ENCODE measurements at regions not wholly inside any gene's neighbourhood (a gene's known extent, or its start where the extent isn't known, plus 50 kb on each side); places are given as distances from the start of the nearest gene placed in this dataset.
A peak's percentile ranks its signal among the peaks of the same experiment; 100 is the strongest.
"Not testable (repeated sequence)": the region's sequence is repeated elsewhere in the genome, so short reads cannot be mapped to it uniquely, and the experiment has no call there.

DNA sequence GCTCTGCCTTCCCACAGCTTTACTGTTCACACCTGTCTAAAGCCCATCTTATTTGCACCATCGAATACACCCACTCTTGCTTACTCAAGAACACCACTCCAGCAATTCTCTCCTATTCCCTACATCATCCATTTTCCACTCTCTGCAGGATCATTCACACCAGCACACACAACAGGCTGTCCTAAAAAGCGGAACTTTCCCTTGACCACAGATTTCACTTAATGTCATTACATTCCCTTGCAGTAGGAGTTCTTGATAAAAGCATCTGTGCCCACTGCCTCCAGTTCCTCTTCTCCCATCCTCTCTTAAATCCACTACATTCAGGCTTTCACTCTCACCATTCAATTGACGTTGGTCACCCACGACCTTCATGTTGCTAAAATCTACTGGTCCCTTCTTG lies 103.0 kb upstream of the PABPC3 start:
- CTCF ChIA-PET; H3K27me3 ChIP-seq (ENCODE audit: control insufficient read depth in 2 of 2, insufficient read depth in 2 of 2, low read length in 2 of 2); H3K4me1 ChIP-seq (ENCODE audit: control insufficient read depth in 2 of 2, insufficient read depth in 2 of 2, low read length in 2 of 2); H3K9me3 Mint-ChIP-seq; H3K9me3 ChIP-seq (ENCODE audit: control insufficient read depth in 2 of 3, low read length in 3 of 3); POLR2A ChIA-PET; H3K4me3 ChIP-seq (ENCODE audit: low read length); DNase-seq; ATAC-seq; H3K27ac ChIP-seq (ENCODE audit: low read depth, low read length); H3K4me3 Mint-ChIP-seq; H3K4me1 Mint-ChIP-seq; intact Hi-C loops (cut with micrococcal nuclease); H3K27ac Mint-ChIP-seq; H3K36me3 ChIP-seq (ENCODE audit: control insufficient read depth in 2 of 3, insufficient read depth in 3 of 3, low read length in 3 of 3); H3K36me3 Mint-ChIP-seq: not testable (repeated sequence)
- H3K27me3 Mint-ChIP-seq = peaks cover 25 to 39% (median 37%) of the 10 kb centered on the region in 5 donors

DNA sequence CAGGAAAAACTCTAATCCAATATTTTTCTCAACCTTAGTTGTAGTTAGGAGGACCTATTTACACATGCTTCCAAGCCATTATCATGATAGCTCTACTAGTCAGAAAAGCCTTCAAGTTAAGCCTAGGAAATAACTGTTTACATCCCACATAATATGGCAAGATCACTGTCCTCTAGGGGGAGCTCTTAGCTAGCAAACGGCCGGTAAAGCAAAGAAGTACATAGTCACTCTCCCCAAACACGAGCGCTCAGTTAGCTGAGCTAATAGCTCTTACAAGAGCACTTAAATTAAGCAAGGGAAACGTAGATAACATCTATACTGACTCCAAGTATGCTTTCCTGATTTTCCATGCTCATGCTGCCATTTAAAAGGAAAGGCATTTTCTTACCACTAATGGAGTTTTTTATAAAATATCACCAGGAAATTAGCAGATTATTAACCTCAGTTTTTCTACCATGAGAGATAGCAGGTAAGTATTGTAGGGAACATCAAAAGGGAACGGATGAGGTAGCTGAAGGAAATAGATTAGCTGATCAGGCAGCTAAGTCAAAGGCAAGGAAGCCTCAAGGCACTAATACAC lies 100.6 kb upstream of the PABPC3 start:
- Histone ChIP-seq H3K27me3 (ENCODE audit: control insufficient read depth in 2 of 2, insufficient read depth in 2 of 2, low read length in 2 of 2) (no peaks in the 10 kb centered on the region), H3K9me3 (ENCODE audit: control insufficient read depth in 2 of 3, low read length in 3 of 3) (no peaks in the 10 kb centered on the region), H3K27ac (ENCODE audit: low read depth, low read length) (no peak overlapping the region), H3K4me1 (ENCODE audit: control insufficient read depth in 2 of 2, insufficient read depth in 2 of 2, low read length in 2 of 2) (no peaks in the 10 kb centered on the region), H3K36me3 (ENCODE audit: control insufficient read depth in 2 of 3, insufficient read depth in 3 of 3, low read length in 3 of 3) (no peaks in the 10 kb centered on the region), H3K4me3 (ENCODE audit: low read length) (no peak overlapping the region)
- ChIA-PET POLR2A (no interaction called here), CTCF (interaction anchor here (0.8 to 1.5 kb wide), 6 partner anchors 9 to 119 kb away, joined by 3 to 6 read pairs (median 4); no protein-coding TSS in a partner anchor)
- no peaks in the 10 kb centered on the region for H3K9me3 Mint-ChIP-seq
- intact Hi-C loops (cut with micrococcal nuclease) = loop anchor here (1.0 to 5.0 kb wide), 7 partner anchors 8 to 415 kb away; partner anchors contain the start of gene ATP12A (in 1 of the 2)
- H3K27me3 Mint-ChIP-seq = peaks cover 26 to 44% (median 29%) of the 10 kb centered on the region in 5 donors
- ATAC-seq (peak; percentile 75), DNase-seq (peak in 8 of 9 donors; percentile 23 to 67 (median 56))
- H3K36me3 Mint-ChIP-seq = peaks cover 0 to 3% (median 0%) of the 10 kb centered on the region in 5 donors
- peaks cover 0 to 6% (median 5%) of the 10 kb centered on the region in 7 donors for H3K4me1 Mint-ChIP-seq
- H3K27ac Mint-ChIP-seq = peak overlapping the region in 1 of 9 donors; percentile 18
- H3K4me3 Mint-ChIP-seq = peak overlapping the region in 2 of 10 donors; percentile 0 to 24

DNA sequence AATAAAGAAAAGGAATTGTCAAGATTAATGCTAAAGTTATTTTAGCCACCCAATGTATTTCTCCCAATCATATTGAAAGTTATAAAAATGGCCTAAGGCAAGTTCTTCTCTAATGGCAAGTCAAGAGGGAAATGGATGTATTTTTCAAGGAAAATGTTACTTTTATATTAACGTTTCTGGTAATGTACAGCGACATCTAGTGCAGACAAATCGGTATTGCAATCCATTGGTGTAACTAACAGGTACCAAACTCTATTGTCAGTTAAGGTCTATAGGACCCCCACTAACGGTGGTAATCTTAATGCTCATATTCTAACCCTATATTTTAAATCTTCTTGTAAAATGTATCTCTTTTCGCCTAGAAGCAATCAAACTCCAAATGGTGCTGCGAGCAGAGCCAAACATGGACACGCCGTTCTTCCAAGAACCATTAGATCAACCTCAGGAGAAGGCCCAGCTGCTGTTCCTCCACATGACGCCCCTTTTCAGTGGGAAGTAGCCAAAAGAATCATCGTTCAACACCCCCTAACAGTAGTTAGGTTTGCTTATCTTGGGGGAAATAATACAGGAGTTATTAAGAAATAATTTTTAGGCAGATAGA lies 98.5 kb upstream of the PABPC3 start:
- no peak overlapping the region for H3K27ac ChIP-seq (ENCODE audit: low read depth, low read length)
- H3K4me1 ChIP-seq (ENCODE audit: control insufficient read depth in 2 of 2, insufficient read depth in 2 of 2, low read length in 2 of 2) = no peaks in the 10 kb centered on the region
- peaks cover 0 to 6% (median 5%) of the 10 kb centered on the region in 7 donors for H3K4me1 Mint-ChIP-seq
- H3K4me3 Mint-ChIP-seq = no peak overlapping the region
- ChIA-PET CTCF (no interaction called here), POLR2A (no interaction called here)
- no peak for ATAC-seq
- H3K27me3 Mint-ChIP-seq = peaks cover 33 to 46% (median 34%) of the 10 kb centered on the region in 5 donors
- no peak overlapping the region for H3K4me3 ChIP-seq (ENCODE audit: low read length)
- H3K36me3 Mint-ChIP-seq = peaks cover 0 to 3% (median 0%) of the 10 kb centered on the region in 5 donors
- DNase-seq = peak in 3 of 9 donors; percentile 12 to 29 (median 27)
- no peaks in the 10 kb centered on the region for H3K27me3 ChIP-seq (ENCODE audit: control insufficient read depth in 2 of 2, insufficient read depth in 2 of 2, low read length in 2 of 2)
- H3K9me3 ChIP-seq (ENCODE audit: control insufficient read depth in 2 of 3, low read length in 3 of 3) = no peaks in the 10 kb centered on the region
- no peak overlapping the region for H3K27ac Mint-ChIP-seq
- H3K9me3 Mint-ChIP-seq = no peaks in the 10 kb centered on the region
- intact Hi-C loops (cut with micrococcal nuclease) = loop anchor here (1.0 to 5.0 kb wide), 3 partner anchors 115 to 315 kb away; partner anchors contain the start of gene ATP12A (in 1 of the 2)
- H3K36me3 ChIP-seq (ENCODE audit: control insufficient read depth in 2 of 3, insufficient read depth in 3 of 3, low read length in 3 of 3) = no peaks in the 10 kb centered on the region

DNA sequence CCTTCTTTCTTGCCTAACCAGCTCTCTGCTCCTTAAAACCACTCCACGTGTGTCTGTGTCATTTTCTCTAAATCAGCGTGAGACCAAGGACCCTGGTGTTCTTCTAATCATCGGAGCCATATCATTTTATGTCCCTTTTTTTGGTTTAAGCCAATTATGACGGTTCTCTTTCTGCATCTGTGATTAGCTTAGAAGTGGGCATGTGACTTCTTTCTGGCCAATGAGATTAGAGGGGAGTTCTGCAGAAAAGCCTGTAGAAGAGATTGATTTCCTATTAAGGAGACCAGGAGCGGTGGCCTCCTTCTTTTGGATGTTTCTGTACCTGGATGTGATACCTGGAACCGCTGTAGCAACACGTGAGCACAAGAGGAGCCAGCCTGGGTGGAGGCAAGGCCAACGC lies 97.5 kb upstream of the PABPC3 start:
- H3K27me3 ChIP-seq (ENCODE audit: control insufficient read depth in 2 of 2, insufficient read depth in 2 of 2, low read length in 2 of 2) = no peaks in the 10 kb centered on the region
- H3K27ac Mint-ChIP-seq = no peak overlapping the region
- peaks cover 0 to 6% (median 5%) of the 10 kb centered on the region in 7 donors for H3K4me1 Mint-ChIP-seq
- no peak overlapping the region for H3K4me3 Mint-ChIP-seq
- H3K4me3 ChIP-seq (ENCODE audit: low read length) = no peak overlapping the region
- no peaks in the 10 kb centered on the region for H3K36me3 ChIP-seq (ENCODE audit: control insufficient read depth in 2 of 3, insufficient read depth in 3 of 3, low read length in 3 of 3)
- no peaks in the 10 kb centered on the region for H3K9me3 Mint-ChIP-seq
- CTCF ChIA-PET = no interaction called here
- H3K4me1 ChIP-seq (ENCODE audit: control insufficient read depth in 2 of 2, insufficient read depth in 2 of 2, low read length in 2 of 2) = no peaks in the 10 kb centered on the region
- intact Hi-C loops (cut with micrococcal nuclease) = loop anchor here (5.0 kb wide), 2 partner anchors 114 to 316 kb away; partner anchors contain the start of gene ATP12A (in 1 of the 2)
- no peak for ATAC-seq
- POLR2A ChIA-PET = no interaction called here
- peaks cover 0 to 3% (median 0%) of the 10 kb centered on the region in 5 donors for H3K36me3 Mint-ChIP-seq
- DNase-seq = no peak
- no peak overlapping the region for H3K27ac ChIP-seq (ENCODE audit: low read depth, low read length)
- no peaks in the 10 kb centered on the region for H3K9me3 ChIP-seq (ENCODE audit: control insufficient read depth in 2 of 3, low read length in 3 of 3)
- peaks cover 39 to 55% (median 42%) of the 10 kb centered on the region in 5 donors for H3K27me3 Mint-ChIP-seq

DNA sequence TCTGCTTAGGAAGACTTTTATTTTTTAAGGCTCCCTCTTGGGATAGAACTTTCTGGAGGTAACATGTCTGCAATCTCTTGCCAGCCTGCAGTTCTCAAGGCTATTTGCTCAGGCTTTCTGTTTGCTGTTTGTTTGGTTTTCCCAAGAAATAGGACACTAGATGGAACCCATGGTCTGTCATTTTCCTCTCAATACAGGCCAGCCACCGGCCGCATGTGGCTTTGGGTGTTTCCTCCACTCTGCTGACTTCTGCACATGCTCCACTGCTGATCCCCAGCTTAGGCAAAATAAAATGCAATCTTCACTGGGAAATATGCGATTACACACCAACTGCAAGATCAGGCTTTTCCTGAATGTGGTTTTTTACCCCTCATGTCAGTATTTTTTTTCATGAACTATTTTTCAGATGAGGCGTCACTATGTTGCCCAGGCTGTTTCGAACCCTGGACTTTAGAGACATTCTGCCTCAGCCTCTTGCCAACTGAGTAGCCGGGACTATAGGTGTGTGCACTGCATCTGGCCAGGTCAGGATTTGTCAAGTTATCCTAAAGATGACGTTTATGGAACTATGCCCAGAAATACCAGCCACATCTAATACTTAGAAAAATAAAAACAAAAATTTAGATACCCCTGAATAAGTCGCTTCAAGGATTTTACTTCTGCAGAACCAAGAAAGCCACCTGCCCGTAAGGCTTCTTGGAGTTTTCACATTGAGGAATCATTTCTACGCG lies 94.3 kb upstream of the PABPC3 start:
- Histone ChIP-seq H3K9me3 (ENCODE audit: control insufficient read depth in 2 of 3, low read length in 3 of 3) (no peaks in the 10 kb centered on the region), H3K36me3 (ENCODE audit: control insufficient read depth in 2 of 3, insufficient read depth in 3 of 3, low read length in 3 of 3) (no peaks in the 10 kb centered on the region), H3K27ac (ENCODE audit: low read depth, low read length) (no peak overlapping the region), H3K27me3 (ENCODE audit: control insufficient read depth in 2 of 2, insufficient read depth in 2 of 2, low read length in 2 of 2) (no peaks in the 10 kb centered on the region), H3K4me3 (ENCODE audit: low read length) (no peak overlapping the region), H3K4me1 (ENCODE audit: control insufficient read depth in 2 of 2, insufficient read depth in 2 of 2, low read length in 2 of 2) (no peaks in the 10 kb centered on the region)
- H3K27ac Mint-ChIP-seq = no peak overlapping the region
- H3K36me3 Mint-ChIP-seq = peaks cover 0 to 3% (median 0%) of the 10 kb centered on the region in 5 donors
- peaks cover 0 to 3% (median 0%) of the 10 kb centered on the region in 7 donors for H3K4me1 Mint-ChIP-seq
- intact Hi-C loops (cut with micrococcal nuclease) = loop anchor here (10.0 kb wide), 2 partner anchors 77 to 283 kb away; partner anchors contain the start of gene MTMR6 (in 1 of the 2)
- POLR2A ChIA-PET = no interaction called here
- H3K27me3 Mint-ChIP-seq = peaks cover 56 to 68% (median 57%) of the 10 kb centered on the region in 5 donors
- peaks cover 0 to 1% (median 0%) of the 10 kb centered on the region in 11 donors for H3K9me3 Mint-ChIP-seq
- CTCF ChIA-PET = no interaction called here
- no peak overlapping the region for H3K4me3 Mint-ChIP-seq
- no peak for DNase-seq
- ATAC-seq = no peak

DNA sequence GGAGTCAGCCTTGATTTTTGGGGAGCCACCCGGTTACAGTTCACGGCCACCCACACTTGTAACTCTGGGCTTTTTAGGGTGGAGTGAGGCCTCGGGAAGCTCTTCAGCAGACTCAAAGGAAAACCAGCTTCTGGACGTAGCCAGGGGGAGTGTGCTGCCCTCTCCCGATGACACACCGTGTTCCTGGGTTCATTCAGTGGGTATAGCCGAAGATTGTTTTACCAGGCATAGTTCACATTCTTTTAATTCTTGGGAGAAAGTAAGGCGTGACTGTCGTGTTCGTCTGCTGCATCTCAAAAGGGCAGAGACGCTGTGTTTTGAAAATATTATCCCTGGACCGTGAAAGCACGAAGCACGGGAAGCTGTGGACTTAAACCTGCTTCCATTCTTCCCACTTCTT lies 93.6 kb upstream of the PABPC3 start:
- H3K27ac ChIP-seq (ENCODE audit: low read depth, low read length); POLR2A ChIA-PET; DNase-seq; H3K27me3 ChIP-seq (ENCODE audit: control insufficient read depth in 2 of 2, insufficient read depth in 2 of 2, low read length in 2 of 2); H3K4me3 Mint-ChIP-seq; H3K36me3 ChIP-seq (ENCODE audit: control insufficient read depth in 2 of 3, insufficient read depth in 3 of 3, low read length in 3 of 3); H3K4me1 ChIP-seq (ENCODE audit: control insufficient read depth in 2 of 2, insufficient read depth in 2 of 2, low read length in 2 of 2); H3K9me3 ChIP-seq (ENCODE audit: control insufficient read depth in 2 of 3, low read length in 3 of 3); ATAC-seq; H3K36me3 Mint-ChIP-seq; H3K27ac Mint-ChIP-seq; H3K9me3 Mint-ChIP-seq; CTCF ChIA-PET; H3K4me3 ChIP-seq (ENCODE audit: low read length); H3K4me1 Mint-ChIP-seq: not testable (repeated sequence)
- intact Hi-C loops (cut with micrococcal nuclease) = loop anchor here (10.0 kb wide), 2 partner anchors 78 to 282 kb away; partner anchors contain the start of gene MTMR6 (in 1 of the 2)
- peaks cover 54 to 66% (median 59%) of the 10 kb centered on the region in 5 donors for H3K27me3 Mint-ChIP-seq
